Endothelial cell of umbilical vein (primary cell): ENCODE measurements at regions not wholly inside any gene's neighbourhood (a gene's known extent, or its start where the extent isn't known, plus 50 kb on each side); places are given as distances from the start of the nearest gene placed in this dataset.

Experiments used
- CTCF ChIP-seq, 2 donors: IDR thresholded peaks; 1 replicate in 1 of 2; 2 replicates in 1 of 2; pipeline ENCODE4 v1.5.1; 2011; ENCODE audit warnings: low read length in 2 of 2, mild to moderate bottlenecking in 2 of 2, moderate library complexity in 2 of 2, control low read depth in 1 of 2, inconsistent platforms in 1 of 2, low read depth in 1 of 2; ENCODE audit not compliant: insufficient read depth in 1 of 2; ENCODE audit errors: extremely low read depth in 1 of 2
- EZH2 ChIP-seq: IDR thresholded peaks from 2 replicates; pipeline ENCODE4 v1.6.1; 2012; ENCODE audit warnings: borderline replicate concordance, low read depth, mild to moderate bottlenecking, moderate library complexity, low read length, inconsistent platforms; ENCODE audit not compliant: severe bottlenecking
- FOS ChIP-seq: IDR thresholded peaks from 2 replicates; pipeline ENCODE4 v1.6.1; 2011; ENCODE audit warnings: mild to moderate bottlenecking, low read length, moderate library complexity, borderline replicate concordance; ENCODE audit not compliant: insufficient read depth
- GATA2 ChIP-seq: IDR thresholded peaks from 2 replicates; pipeline ENCODE4 v1.7.0; 2011; ENCODE audit warnings: low read depth, mild to moderate bottlenecking, moderate library complexity, mixed read lengths, low read length; ENCODE audit not compliant: insufficient read length, insufficient read depth
- MAX ChIP-seq: IDR thresholded peaks from 2 replicates; pipeline ENCODE4 v1.6.1; 2011; ENCODE audit not compliant: insufficient read depth, insufficient read length
- MYC ChIP-seq: IDR thresholded peaks from one replicate; pipeline ENCODE4 v1.6.1; 2011; ENCODE audit warnings: mild to moderate bottlenecking, low read depth, low read length
- POLR2A ChIP-seq: IDR thresholded peaks from 2 replicates; pipeline ENCODE4 v1.6.1; 2012; ENCODE audit warnings: low read depth, mild to moderate bottlenecking, control low read depth, low read length
- POLR2AphosphoS5 ChIP-seq: IDR thresholded peaks from 2 replicates; pipeline ENCODE4 v1.6.1; 2012; ENCODE audit warnings: low read depth, mild to moderate bottlenecking, control low read depth, low read length, moderate library complexity; ENCODE audit not compliant: insufficient read depth

- no peak for TF ChIP-seq CTCF (IDR thresholded peaks at IDR 0.05; ENCODE audit: extremely low read depth in 1 of 2, insufficient read depth in 1 of 2, low read depth in 1 of 2, low read length in 2 of 2)
- TF ChIP-seq GATA2: no peak
- no peak for TF ChIP-seq POLR2AphosphoS5
- TF ChIP-seq POLR2A: no peak
- no peak for TF ChIP-seq MAX
- no peak for TF ChIP-seq FOS
- no peak for TF ChIP-seq EZH2
- no peak for TF ChIP-seq MYC
Measured at GRCh38 chr9:86860006-86860405, 87.3 kb downstream of the GAS1 start.
